Spleen (tissue), 11 donors: ENCODE measurements at regions not wholly inside any gene's neighbourhood (a gene's known extent, or its start where the extent isn't known, plus 50 kb on each side); places are given as distances from the start of the nearest gene placed in this dataset.

Experiments
- DNase-seq: peaks from one replicate; pipeline ENCODE4 v3.0.0-alpha.2; 2020
- H3K27ac ChIP-seq, 8 donors: fragments of 200-600 bp; sonication (generic) in 7 of 8; 1 replicate in 4 of 8; 2 replicates in 4 of 8; pipeline versions ENCODE4 v1.5.0 to v1.8.0; 2016 to 2021; ENCODE audit warnings: inconsistent platforms in 4 of 8, mild to moderate bottlenecking in 4 of 8, moderate library complexity in 1 of 8
- H3K27me3 ChIP-seq, 7 donors: fragments of 200-600 bp; sonication (generic) in 6 of 7; replicated peaks in 1 of 7; 1 replicate in 4 of 7; 2 replicates in 3 of 7; pipeline versions ENCODE4 v1.5.0 to v1.8.0; 2016 to 2021; ENCODE audit warnings: inconsistent platforms in 3 of 7, mild to moderate bottlenecking in 1 of 7
- H3K36me3 ChIP-seq, 6 donors: fragments of 200-600 bp; sonication (generic) in 5 of 6; 1 replicate in 4 of 6; 2 replicates in 2 of 6; pipeline versions ENCODE4 v1.5.0 to v1.8.0; 2016 to 2021; ENCODE audit warnings: inconsistent platforms in 2 of 6
- H3K4me1 ChIP-seq, 6 donors: fragments of 200-600 bp; sonication (generic) in 5 of 6; 1 replicate in 3 of 6; 2 replicates in 3 of 6; pipeline versions ENCODE4 v1.5.0 to v1.8.0; 2016 to 2021; ENCODE audit warnings: inconsistent platforms in 3 of 6
- H3K4me3 ChIP-seq, 8 donors: fragments of 200-600 bp; sonication (generic) in 7 of 8; 1 replicate in 4 of 8; 2 replicates in 4 of 8; pipeline versions ENCODE4 v1.5.0 to v1.8.0; 2016 to 2021; ENCODE audit warnings: inconsistent platforms in 4 of 8, mild to moderate bottlenecking in 4 of 8, moderate library complexity in 2 of 8
- H3K9me3 ChIP-seq, 8 donors: fragments of 200-600 bp; sonication (generic) in 7 of 8; 1 replicate in 4 of 8; 2 replicates in 4 of 8; pipeline versions ENCODE4 v1.5.0 to v1.8.0; 2016 to 2021; ENCODE audit warnings: inconsistent platforms in 4 of 8
- POLR2A ChIP-seq, 3 donors: fragments of 450-650 bp; IDR thresholded peaks; one replicate each; pipeline ENCODE4 v1.5.1; 2017; ENCODE audit warnings: antibody characterized with exemption in 3 of 3, mild to moderate bottlenecking in 1 of 3
- POLR2AphosphoS5 ChIP-seq, 3 donors: sonication (generic); formaldehyde crosslinking; IDR thresholded peaks; one replicate each; pipeline ENCODE4 v1.5.1; 2017; ENCODE audit warnings: antibody characterized with exemption in 3 of 3
- WGBS, 5 donors: extraction: QIAGEN DNeasy Blood & Tissue Kit in 3 of 5; methylation state at CpG; one replicate each; pipeline versions ENCODE4 v1.1.5 to v1.1.7; 2013 to 2018; 5-methylcytosine and 5-hydroxymethylcytosine counted together
- intact Hi-C: fragments of 100-400 bp; cut with DNase I; formaldehyde crosslinking; loops from one replicate; pipeline ENCODE4 v1.15.0; 2023; ENCODE audit warnings: low total_unique reads
- TF ChIP-seq, protein P1 (sequence below), 11 experiments: fragments of 200-600 bp in 7 of 11; fragments of 450-650 bp in 4 of 11; sonication (generic) in 4 of 11; IDR thresholded peaks in 8 of 11; conservative IDR thresholded peaks in 3 of 11; 1 replicate in 7 of 11; 2 replicates in 4 of 11; pipeline versions ENCODE4 v1.4.0 to v1.8.0; 2016 to 2021; ENCODE audit warnings: antibody characterized with exemption in 11 of 11, inconsistent platforms in 4 of 11, mild to moderate bottlenecking in 1 of 11
- donor health status: healthy with polysubstance abuse.
- donor health status: DM: no; HTN: no; CAD: no; lungs with moderate emphysema.
- donor health status: DM: no; HTN: no; CAD: no.
- donor health status: Bipolar disorder and iron deficiency.
- donor health status: healthy.
- donor health status: DM: no; HTN: no; CAD: no.
- donor health status: DM: yes; HTN: yes; CAD: no.

- H3K27me3 ChIP-seq: no peaks in the 10 kb centered on the region
- H3K4me1 ChIP-seq: no peaks in the 10 kb centered on the region
- intact Hi-C loops: no loop called here
- H3K36me3 ChIP-seq: no peaks in the 10 kb centered on the region
- H3K27ac ChIP-seq: no peak overlapping the region
- H3K9me3 ChIP-seq: peaks cover 0 to 11% (median 0%) of the 10 kb centered on the region in 8 donors
- TF ChIP-seq, protein P1, sequence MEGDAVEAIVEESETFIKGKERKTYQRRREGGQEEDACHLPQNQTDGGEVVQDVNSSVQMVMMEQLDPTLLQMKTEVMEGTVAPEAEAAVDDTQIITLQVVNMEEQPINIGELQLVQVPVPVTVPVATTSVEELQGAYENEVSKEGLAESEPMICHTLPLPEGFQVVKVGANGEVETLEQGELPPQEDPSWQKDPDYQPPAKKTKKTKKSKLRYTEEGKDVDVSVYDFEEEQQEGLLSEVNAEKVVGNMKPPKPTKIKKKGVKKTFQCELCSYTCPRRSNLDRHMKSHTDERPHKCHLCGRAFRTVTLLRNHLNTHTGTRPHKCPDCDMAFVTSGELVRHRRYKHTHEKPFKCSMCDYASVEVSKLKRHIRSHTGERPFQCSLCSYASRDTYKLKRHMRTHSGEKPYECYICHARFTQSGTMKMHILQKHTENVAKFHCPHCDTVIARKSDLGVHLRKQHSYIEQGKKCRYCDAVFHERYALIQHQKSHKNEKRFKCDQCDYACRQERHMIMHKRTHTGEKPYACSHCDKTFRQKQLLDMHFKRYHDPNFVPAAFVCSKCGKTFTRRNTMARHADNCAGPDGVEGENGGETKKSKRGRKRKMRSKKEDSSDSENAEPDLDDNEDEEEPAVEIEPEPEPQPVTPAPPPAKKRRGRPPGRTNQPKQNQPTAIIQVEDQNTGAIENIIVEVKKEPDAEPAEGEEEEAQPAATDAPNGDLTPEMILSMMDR (IDR thresholded peaks at IDR 0.05 in 8 of 11, conservative IDR thresholded peaks at IDR 0.05 in 3 of 11): no peak
- TF ChIP-seq POLR2A (IDR thresholded peaks at IDR 0.05) (no peak), POLR2AphosphoS5 (IDR thresholded peaks at IDR 0.05) (no peak)
- H3K4me3 ChIP-seq: no peak overlapping the region
- no peak for DNase-seq
- 92 to 97% (median 95%) methylated on average over 6 of the region's 6 CpGs for WGBS, 5 donors
Measured at GRCh38 chr16:75997606-75998005, 271.3 kb upstream of the CPHXL start.

DNA sequence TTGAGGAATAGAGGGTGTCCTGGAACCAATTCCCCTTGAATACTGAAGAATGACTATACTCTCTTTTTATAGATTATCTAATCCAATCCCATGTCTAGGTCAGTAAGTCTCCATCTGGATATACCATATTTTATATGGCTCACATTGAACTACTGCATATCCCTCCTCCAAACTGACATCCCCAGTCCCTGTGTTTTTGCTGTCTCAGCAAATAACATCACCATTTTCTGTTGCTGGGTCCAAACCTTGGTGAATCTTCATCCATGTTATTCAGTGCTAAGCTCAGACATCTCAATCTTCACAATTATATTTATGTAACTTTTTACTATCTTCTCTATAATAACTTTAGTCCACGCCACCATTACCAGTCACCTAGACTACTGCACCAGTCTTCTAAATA, 269.6 kb upstream of the CNTNAP4 start:
- intact Hi-C loops: no loop called here

DNA sequence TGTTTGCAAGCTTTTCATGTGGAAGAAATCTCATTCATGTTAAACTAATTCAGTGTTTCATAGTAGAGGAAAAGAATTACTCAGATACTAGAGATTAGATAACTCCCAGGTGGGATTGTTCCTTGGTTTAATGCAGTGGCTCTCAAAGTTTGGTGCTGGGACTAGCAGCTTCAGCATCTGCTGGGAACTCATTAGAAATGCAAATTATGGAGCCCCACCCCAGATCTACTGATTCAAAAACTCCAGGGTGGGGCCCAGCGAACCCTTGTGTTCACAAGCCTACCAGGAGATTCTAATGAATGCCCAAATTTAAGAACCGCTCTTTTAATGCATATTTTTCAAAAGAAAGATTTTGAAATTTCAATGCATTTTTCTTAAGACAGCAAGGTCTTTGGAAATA, 253.4 kb upstream of the CNTNAP4 start:
- H3K9me3 ChIP-seq: peaks cover 0 to 16% (median 12%) of the 10 kb centered on the region in 8 donors
- H3K36me3 ChIP-seq: no peaks in the 10 kb centered on the region
- no peak overlapping the region for H3K4me3 ChIP-seq
- intact Hi-C loops: no loop called here
- H3K27me3 ChIP-seq: no peaks in the 10 kb centered on the region
- H3K27ac ChIP-seq: no peak overlapping the region
- TF ChIP-seq POLR2AphosphoS5 (IDR thresholded peaks at IDR 0.05) (no peak), POLR2A (IDR thresholded peaks at IDR 0.05) (no peak)
- TF ChIP-seq, protein P1 (IDR thresholded peaks at IDR 0.05 in 8 of 11, conservative IDR thresholded peaks at IDR 0.05 in 3 of 11): no peak
- no peak for DNase-seq
- H3K4me1 ChIP-seq: no peaks in the 10 kb centered on the region
- 65 to 87% (median 76%) methylated on average over 2 of the region's 2 CpGs for WGBS, 5 donors

More for the DNA sequence above, 269.6 kb upstream of the CNTNAP4 start:
- Histone ChIP-seq H3K4me1 (no peaks in the 10 kb centered on the region), H3K36me3 (no peaks in the 10 kb centered on the region), H3K27ac (no peak overlapping the region), H3K4me3 (no peak overlapping the region), H3K9me3 (no peaks in the 10 kb centered on the region), H3K27me3 (no peaks in the 10 kb centered on the region)
- 81 to 95% (median 89%) methylated on average over 1 of the region's 1 CpG for WGBS, 5 donors
- DNase-seq: no peak
- TF ChIP-seq POLR2AphosphoS5 (IDR thresholded peaks at IDR 0.05) (no peak), POLR2A (IDR thresholded peaks at IDR 0.05) (no peak)
- TF ChIP-seq, protein P1 (IDR thresholded peaks at IDR 0.05 in 8 of 11, conservative IDR thresholded peaks at IDR 0.05 in 3 of 11): no peak

DNA sequence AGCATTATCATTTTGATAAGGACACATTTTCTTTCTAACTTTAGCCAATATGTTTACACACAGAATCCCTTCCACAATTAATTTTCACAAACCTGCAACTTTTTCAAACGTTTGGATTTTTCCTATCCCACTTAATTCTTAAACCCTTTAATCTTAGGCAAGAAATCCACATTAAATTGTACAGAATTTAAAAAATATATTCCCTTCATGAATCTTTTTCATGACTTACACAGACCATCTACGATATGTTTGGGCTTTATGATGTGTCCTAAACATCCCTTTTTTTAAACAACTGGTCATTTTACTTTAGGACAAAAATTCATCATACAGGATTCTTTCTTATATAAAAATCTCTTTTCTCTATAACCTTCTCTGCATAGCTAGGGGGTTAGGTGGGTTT, 241.5 kb upstream of the CNTNAP4 start:
- 42 to 49% (median 46%) methylated on average over 2 of the region's 2 CpGs for WGBS, 5 donors
- TF ChIP-seq, protein P1 (IDR thresholded peaks at IDR 0.05 in 8 of 11, conservative IDR thresholded peaks at IDR 0.05 in 3 of 11): no peak
- TF ChIP-seq POLR2AphosphoS5 (IDR thresholded peaks at IDR 0.05): no peak
- no peak for TF ChIP-seq POLR2A (IDR thresholded peaks at IDR 0.05)
- intact Hi-C loops: no loop called here
- H3K9me3 ChIP-seq: peaks cover 0 to 36% (median 26%) of the 10 kb centered on the region in 8 donors
- no peak overlapping the region for H3K27ac ChIP-seq
- H3K4me1 ChIP-seq: no peaks in the 10 kb centered on the region
- no peaks in the 10 kb centered on the region for H3K36me3 ChIP-seq
- no peaks in the 10 kb centered on the region for H3K27me3 ChIP-seq
- DNase-seq: no peak
- no peak overlapping the region for H3K4me3 ChIP-seq
